Posterior vena cava (tissue), 2 donors: ENCODE measurements at regions not wholly inside any gene's neighbourhood (a gene's known extent, or its start where the extent isn't known, plus 50 kb on each side); places are given as distances from the start of the nearest gene placed in this dataset.
"Not testable (repeated sequence)": the region's sequence is repeated elsewhere in the genome, so short reads cannot be mapped to it uniquely, and the experiment has no call there.

Experiments used
- DNase-seq: peaks from one replicate; pipeline ENCODE4 v3.0.0-alpha.2; 2020; ENCODE audit warnings: low spot score
- intact Hi-C, 2 donors: fragments of 100-400 bp; cut with DNase I; formaldehyde crosslinking; loops; one replicate each; pipeline versions ENCODE4 v1.14.1 to v1.14.2; 2022 to 2023
- donor health status: DM: yes; HTN: yes; CAD: no.
- donor health status: DM: yes; HTN: yes; CAD: no.

DNA sequence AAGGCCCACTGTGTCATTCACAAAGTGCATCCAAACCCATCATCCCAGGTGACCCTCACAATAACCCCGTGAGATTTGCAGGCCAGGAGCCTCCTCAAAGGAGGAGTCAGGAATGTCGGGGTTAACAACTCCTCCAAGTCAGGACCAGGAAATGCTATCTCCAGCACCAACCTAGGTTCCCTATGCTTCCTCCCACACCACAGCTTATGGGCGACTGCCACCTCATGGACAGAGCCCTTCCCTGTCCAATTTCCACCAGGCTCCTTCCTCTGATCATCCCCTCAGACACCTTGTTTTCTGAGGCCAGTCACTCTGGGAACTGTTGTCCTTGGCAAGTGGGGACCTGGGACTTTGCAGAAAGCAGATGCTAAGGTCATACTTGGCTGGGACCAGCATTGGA is 77.8 kb downstream of the LIMS3 start:
- DNase-seq, intact Hi-C loops: not testable (repeated sequence)

DNA sequence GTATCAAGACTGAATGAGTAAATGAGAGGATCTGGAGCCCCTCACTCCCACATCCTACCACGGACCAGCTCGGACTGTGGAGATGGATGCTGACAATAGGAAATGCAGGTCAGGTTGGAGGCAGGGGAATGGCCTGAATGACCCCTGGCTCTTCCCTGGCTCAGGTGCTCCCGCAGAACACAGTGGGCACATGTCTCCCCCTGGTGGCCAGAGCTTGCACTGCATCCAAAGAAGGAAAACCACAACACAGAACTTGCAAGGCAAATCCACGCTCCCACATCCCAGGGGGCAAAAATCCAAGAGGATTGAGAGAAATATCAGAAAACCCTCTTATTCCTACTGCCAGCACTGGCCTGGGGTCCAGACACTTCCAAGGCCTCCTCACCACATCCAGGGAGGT is 82.3 kb downstream of the LIMS3 start:
- intact Hi-C loops: not testable (repeated sequence)

GRCh38 chr2:109986389-109987088 is 88.1 kb downstream of the LIMS3 start:
- not testable (repeated sequence) for DNase-seq

More for the DNA sequence above, 82.3 kb downstream of the LIMS3 start:
- DNase-seq: not testable (repeated sequence)

DNA sequence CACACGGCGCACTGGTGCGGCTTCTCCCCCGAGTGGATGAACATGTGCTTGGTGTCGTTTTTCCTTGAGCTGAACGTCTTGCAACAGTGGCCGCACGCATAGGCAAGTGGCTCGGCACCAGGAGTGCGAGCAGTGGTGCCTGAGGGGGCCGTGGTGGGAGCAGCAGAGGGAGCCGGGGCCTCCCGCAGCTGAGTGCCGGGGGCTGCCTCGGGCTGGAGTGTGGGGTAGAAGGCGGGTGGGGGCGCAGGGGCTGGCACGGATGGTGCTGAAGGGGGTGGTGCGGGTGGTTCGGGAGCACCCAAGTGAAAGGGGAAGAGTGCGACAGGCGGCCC is 88.6 kb downstream of the LIMS3 start:
- intact Hi-C loops, DNase-seq: not testable (repeated sequence)

More at GRCh38 chr2:109986389-109987088, 88.1 kb downstream of the LIMS3 start:
- intact Hi-C loops: not testable (repeated sequence)

DNA sequence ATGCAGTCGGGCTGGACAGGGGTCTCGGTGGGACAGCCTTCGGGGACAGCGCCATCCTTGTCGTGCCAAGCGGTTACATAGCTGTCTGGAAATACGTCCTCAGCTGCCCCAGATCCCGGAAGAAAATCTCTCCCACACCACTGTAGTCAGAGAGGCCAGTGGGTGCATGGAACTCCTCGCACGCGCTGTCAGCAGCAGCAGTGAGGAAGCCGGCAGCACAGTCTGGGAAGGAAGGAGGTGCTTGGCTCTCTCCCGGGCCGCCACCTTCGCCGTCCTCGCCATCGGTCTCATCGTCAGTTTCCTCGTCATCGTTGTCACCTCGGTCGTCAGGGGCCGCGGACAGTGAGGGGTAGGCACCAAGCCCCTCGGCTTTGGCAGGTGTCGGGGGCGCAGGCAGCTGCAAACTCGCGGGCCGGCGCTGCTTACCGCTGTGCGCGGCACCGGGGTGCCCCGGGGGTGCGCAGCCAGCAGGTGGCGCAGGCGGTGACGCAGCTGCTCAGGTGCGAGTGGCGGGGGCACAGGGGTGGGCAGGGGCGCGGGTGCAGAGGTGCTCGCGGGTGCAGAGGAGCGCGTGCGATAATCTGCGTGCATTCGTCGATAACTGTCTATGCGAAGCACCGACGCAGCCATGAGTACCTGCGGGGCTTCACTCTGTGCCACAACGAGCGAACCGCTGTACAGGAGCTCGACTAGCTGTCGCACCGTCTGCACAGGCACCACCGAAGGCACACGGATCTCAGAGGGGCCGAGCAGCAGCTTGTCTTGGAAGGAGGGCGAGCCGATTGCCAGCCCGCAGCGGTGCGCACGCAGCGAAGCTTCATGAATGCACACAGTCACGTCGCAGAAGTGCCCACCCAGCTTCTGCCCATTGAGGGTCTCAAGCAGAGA is 89.2 kb downstream of the LIMS3 start:
- DNase-seq, intact Hi-C loops: not testable (repeated sequence)

GRCh38 chr2:109999395-109999794 is 100.9 kb downstream of the LIMS3 start:
- intact Hi-C loops, DNase-seq: not testable (repeated sequence)

DNA sequence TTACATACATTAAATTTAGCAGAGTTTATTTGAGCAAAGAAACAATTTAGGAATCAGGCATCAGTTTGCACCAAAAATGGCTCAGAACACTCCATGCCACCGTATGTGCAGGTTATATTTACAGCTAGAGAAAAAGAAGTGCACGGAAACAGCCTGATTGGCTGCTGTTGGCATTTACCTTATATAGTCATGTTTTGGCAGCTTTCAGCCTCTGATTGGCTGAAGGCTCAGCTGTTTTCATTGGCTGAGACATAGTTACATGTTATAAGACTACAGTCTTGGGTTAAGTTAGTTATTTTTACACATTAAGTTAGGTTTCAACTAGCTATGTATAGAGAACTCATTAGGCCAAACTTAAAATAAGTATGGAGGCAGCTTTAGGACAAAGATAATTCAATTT is 104.0 kb downstream of the LIMS3 start:
- intact Hi-C loops, DNase-seq: not testable (repeated sequence)

- intact Hi-C loops, DNase-seq: not testable (repeated sequence)
Measured at GRCh38 chr2:110013388-110013787, 102.2 kb downstream of the MALL start.

GRCh38 chr2:110016381-110017092 is 99.1 kb downstream of the MALL start:
- DNase-seq, intact Hi-C loops: not testable (repeated sequence)

DNA sequence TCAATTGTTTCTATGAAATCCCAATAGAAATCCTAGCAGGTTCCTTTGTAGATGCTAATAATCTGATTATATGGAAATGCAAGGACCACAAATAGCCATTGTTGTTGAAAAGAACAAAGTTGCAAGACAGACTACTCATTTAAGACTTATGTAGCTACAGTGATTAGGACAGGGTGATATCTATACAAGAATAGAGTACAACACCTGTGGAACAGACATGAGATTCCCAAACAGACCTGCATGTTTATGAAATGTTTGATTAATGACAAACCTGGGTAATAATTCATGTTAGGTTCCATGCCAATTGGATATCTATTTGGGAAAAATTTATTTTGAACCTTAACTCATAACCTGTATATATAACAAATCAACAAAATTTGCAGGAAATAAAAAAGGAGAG is 95.4 kb downstream of the MALL start:
- intact Hi-C loops, DNase-seq: not testable (repeated sequence)

DNA sequence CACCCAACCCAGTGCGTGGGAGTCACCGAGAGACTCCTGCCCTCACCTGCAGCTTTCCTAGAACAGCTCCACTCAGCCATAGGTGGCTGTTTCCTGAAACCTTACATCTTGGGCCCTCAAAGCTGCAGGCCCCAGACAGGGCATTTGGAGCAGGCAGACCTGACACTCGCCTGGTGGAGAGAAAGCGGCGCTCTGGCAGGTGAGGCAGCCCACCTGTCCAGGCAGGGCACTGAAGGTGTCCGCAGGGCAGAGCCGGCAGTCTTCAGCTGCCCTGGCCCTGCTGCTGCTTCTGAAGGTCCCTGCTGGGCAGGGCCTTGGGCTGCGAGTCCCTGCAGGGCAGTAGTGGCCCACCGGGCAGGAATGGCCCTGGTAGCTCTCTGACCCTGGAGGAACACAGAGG is 93.3 kb downstream of the MALL start:
- intact Hi-C loops: not testable (repeated sequence)

GRCh38 chr2:110026126-110026785 is 89.4 kb downstream of the MALL start:
- DNase-seq, intact Hi-C loops: not testable (repeated sequence)

More for the DNA sequence above, 93.3 kb downstream of the MALL start:
- peak; percentile 47 for DNase-seq

DNA sequence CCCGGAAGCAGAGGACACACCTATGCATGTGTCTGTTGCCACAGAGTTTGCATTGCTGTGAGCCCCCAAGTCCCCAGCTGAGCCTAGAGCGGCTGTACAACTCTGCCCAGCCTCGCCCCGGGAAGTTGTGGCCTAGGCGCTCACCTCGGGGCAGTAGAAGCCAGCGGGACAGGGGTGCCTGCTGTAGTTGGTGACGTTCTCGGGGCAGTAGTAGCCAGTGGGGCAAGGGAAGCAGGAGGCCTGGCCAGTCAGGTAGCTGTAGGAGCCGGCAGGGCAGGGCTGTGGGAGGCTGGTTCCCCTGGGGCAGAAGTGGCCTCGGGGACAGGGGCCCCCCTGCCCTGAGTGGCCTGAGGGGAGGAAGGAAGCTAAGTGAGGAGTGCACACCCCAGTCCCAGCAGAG is 87.2 kb downstream of the MALL start:
- intact Hi-C loops: not testable (repeated sequence)
- DNase-seq: peak; percentile 78

DNA sequence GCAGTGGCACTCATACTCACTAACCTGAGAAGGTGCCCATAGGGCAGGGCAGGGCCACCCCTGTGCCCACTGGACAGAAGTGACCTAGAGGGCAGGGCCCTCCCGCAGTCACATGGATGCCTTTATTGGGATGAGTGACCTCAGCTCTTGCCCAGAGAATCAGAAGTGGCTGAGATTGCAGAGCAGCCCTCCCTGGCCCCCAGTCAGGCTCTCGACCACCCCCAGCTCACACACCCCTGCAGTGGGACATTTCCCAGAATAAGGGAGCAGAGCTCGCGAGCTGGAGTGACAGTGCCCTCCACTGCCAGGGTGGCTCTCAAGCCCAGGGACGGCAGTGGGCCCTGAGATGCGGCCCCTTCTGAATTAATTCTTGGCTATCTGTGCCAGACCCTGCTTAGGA is 84.7 kb downstream of the MALL start:
- peak; percentile 34 for DNase-seq
- intact Hi-C loops: not testable (repeated sequence)

DNA sequence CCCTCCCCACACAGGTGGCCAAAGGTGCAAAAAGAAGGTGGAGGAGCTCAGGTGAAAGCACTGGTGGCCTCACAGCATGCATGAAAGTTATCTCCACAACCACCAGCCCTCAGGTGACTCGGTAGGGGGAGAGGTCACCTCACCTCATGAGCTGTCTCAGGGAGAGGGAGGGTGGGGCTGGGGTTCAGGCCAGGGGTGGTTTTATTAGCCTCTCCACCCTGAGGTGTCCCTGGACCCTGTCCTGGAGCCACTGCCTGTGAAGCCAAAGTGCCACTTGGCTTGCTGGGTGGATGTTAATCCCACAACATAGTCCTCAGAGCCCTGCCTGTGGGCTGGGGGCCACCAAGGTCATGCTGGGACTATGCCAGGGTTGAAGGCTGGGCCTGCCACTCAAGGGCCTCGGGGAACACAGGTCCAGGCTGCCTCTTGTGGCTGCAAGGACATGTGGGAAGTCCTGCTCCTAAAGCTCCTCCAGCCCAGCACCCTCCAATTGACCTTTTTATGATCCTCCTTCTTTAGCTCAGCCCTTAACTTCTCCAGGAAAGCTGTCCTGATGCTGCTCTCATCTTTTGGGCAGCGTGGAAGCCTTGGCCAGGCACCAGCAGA is 83.8 kb downstream of the MALL start:
- DNase-seq, intact Hi-C loops: not testable (repeated sequence)
